Dedifferentiated amniotic fluid mesenchymal stem cell (primary cell): ENCODE measurements at regions not wholly inside any gene's neighbourhood (a gene's known extent, or its start where the extent isn't known, plus 50 kb on each side); places are given as distances from the start of the nearest gene placed in this dataset.
"Not testable (repeated sequence)": the region's sequence is repeated elsewhere in the genome, so short reads cannot be mapped to it uniquely, and the experiment has no call there.

Source experiments
- DNase-seq: peaks from one replicate; pipeline ENCODE4 v3.0.0-alpha.2; 2016; ENCODE audit errors: extremely low spot score

GRCh38 chr21:22164912-22165311 lies 1166.7 kb downstream of the NCAM2 start:
- DNase-seq: no peak

DNA sequence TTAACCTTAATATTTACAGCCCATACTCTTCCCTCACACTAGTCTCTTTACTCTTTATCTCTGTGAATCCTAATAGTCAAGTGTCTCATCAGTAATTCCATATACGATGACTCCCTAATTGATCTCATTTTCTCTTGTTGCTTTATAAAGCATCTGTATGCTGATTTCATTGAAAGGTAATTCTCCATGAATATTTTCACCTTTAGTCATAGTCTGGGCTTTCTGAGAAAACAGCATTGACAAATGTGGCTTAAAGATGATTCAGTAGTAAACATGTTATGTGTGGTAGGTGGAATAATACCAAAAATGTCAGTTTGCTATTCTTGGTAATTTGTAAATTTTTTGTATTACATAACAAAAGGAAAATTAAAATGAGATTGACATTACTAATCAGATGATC lies 1176.5 kb downstream of the NCAM2 start:
- no peak for DNase-seq

DNA sequence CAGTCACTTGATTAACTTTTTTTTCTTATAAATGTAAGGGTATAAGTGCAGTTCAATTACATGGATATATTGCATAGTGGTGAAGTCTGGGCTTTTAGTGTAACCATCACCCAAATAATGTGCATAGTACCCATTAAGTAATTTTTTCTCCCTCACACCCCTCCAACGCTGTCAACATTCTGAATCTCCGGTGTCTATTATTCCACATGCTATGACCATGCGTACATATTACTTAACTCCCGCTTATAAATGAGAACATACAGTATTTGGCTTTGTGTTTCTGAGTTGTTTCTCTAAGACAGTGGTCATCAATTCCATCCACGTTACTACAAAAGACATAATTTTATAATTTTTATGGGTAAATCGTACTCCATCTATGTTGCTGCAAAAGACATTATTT lies 1191.1 kb downstream of the NCAM2 start:
- no peak for DNase-seq

DNA sequence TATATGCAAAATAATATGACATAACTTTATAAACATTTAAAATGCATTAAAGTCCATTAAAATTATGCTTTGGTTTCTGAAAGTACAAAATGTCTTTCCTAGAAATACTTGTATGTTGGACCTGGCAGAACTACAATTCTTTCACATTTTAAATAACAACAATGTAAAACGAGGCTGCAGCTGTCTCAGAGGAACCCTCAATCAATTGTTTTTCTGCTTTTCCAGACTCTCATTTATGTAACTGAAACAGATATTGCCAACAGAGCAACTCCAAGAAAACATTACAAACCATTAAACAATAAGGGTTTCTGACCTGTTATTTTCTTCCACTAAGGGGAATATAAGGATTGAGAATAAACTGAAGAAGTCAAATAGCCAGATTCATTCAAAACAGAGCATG lies 1193.4 kb downstream of the NCAM2 start:
- DNase-seq: no peak

DNA sequence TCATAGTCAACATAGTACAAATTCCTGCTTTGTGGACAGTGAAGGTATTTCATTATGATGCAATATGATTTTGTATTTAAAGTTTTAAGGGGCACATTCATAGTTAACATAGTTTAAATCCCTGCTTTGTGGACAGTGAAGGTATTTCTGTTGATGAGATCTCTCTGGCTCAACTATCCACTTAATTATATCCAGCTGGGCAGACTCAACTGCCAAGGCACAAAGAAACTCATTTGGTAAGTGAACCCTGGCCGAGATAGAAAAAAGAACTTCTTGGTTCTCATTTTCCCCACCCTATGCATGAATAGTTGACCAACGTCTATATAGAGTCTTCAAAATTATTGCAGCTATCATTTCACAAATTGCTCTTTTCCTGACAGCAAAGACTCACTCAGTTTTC lies 1194.6 kb downstream of the NCAM2 start:
- no peak for DNase-seq

DNA sequence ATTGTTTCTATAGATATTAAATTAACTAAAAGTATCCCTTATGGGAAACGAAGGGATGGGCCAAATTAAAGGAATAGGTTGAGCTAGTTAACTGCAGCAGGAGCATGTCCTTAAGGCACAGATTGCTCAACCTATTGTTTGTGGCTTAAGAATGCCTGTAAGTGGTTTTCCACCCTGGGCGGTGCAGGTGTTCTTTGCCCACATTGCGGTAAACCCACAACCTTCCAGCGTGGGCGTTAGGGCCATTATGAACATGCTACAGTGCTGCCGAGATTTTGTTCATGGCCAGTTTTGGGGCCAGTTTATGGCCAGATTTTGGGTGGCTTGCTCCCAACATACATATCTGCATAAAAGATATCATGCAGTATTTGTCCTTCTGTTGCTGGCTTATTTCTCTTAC lies 1196.8 kb downstream of the NCAM2 start:
- DNase-seq: not testable (repeated sequence)

GRCh38 chr21:22200378-22201092 lies 1202.3 kb downstream of the NCAM2 start:
- no peak for DNase-seq

GRCh38 chr21:22201126-22201525 lies 1202.9 kb downstream of the NCAM2 start:
- no peak for DNase-seq

GRCh38 chr21:22201669-22202068 lies 1203.5 kb downstream of the NCAM2 start:
- DNase-seq: no peak

DNA sequence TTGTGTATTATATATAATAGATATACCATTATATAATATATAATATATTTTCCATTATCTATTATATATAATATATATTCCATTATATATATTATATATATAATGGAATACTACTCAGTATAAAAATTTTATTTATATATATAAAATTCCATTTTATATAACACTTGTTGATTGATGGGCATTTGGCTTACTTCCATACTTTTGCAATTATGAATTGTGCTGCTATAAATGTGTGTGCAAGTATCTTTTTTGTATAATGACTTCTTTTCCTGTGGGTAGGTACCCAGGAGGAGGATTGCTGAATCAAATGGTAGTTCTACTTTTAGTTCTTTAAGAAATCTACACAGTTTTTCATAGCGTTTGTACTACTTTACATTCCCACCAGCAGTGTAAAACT lies 1211.1 kb downstream of the NCAM2 start:
- DNase-seq: no peak

DNA sequence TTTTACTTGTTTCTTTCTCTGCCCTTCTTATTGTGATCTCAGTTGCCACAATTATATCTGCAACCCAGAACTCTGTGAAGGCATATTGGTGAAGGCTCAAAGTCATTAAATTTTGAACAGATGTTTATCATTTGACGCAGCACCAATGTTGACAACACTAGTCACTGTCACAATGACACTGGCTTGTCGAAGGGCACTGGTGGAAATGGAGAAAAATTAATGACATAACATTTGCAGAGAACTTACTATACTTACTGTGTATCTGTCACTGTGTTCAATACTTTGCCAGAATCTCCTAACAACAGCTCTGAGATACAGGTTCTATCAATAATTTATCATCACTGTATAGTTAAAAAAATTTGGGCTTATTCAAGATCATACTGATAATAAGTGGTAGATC lies 1213.7 kb downstream of the NCAM2 start:
- DNase-seq: no peak

DNA sequence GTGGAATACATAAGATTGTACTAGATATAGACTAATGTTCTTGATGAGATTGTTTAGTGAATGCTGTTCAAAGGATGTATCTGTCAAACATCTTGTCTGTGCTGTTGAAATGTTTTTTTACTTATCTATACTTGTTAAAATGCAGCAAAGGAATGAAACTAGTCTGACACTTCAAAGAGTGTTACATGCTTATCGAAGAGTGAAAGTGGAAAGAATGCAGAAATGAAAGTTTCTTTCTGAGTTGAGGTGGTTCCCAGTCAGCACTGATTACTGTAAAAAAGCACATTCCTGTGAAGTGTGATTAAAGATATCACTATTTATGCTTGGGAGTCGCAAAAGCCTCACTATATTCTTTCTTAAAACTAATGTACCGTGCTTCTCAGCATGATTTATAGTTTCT lies 1225.2 kb downstream of the NCAM2 start:
- DNase-seq: no peak

- DNase-seq: no peak
Observed at GRCh38 chr21:22224261-22224660, 1226.1 kb downstream of the NCAM2 start.

DNA sequence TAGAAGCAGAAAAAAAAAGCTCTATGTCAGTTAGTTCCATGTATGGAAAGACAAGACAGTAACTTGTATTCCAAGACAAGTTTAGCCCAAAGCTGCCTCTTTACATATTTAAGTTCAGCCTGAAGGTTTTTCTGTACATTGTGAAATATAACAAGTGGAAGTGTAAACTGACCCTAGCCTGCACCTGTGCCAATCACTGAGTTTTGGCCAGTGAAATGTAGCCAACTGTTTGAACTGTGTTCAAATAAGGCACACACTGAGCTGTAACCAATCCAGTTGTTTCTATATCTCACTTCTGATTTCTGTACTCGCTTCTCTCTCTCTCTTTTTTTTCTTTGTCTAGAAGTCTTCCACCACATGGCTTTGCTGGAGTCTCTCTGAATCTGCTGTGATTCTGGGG lies 1227.1 kb downstream of the NCAM2 start:
- no peak for DNase-seq

DNA sequence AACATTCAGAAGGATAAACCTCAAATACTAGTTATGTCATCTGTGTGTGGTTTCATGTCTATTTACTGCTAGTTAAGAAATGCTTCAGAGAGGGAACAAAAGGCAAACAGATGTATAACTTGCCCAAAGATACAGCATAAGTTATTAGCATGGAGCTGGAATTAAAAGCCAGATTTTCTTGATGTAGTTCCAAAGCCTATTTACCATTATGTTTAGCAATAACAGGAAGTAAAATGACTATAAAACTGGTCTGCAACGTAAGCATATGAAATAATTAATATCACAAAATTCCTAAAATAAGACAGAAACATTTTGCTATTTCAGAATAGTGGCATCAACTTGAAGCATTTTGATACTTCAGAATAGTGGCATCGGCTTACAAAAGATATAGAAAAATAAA lies 1232.8 kb downstream of the NCAM2 start:
- DNase-seq: no peak

- DNase-seq: no peak
Observed at GRCh38 chr21:22235866-22236590, 1237.8 kb downstream of the NCAM2 start.

- no peak for DNase-seq
Observed at GRCh38 chr21:22244516-22244915, 1246.3 kb downstream of the NCAM2 start.

GRCh38 chr21:22250355-22250754 lies 1252.1 kb downstream of the NCAM2 start:
- no peak for DNase-seq

GRCh38 chr21:22253761-22254160 lies 1255.6 kb downstream of the NCAM2 start:
- no peak for DNase-seq

DNA sequence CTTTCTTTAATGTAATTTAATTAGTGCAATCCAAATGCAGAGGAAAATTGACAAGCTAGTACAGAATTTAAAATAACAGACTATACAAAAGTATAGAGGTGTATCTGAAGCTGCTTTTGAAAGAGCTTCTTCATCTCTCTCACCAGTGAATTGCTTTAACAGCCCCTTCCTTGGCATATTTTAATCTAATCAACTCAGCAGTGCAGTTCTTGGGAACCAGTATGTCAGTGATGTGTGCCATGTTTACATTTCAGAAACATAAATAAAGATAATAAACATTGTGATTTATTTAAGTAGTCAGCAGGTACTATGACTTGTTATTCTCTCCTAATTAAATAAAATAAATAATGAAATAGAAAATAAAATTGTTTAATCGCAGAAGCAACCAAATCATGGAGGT lies 1260.6 kb downstream of the NCAM2 start:
- DNase-seq: no peak

- DNase-seq: no peak
Observed at GRCh38 chr21:22260274-22260673, 1262.1 kb downstream of the NCAM2 start.

DNA sequence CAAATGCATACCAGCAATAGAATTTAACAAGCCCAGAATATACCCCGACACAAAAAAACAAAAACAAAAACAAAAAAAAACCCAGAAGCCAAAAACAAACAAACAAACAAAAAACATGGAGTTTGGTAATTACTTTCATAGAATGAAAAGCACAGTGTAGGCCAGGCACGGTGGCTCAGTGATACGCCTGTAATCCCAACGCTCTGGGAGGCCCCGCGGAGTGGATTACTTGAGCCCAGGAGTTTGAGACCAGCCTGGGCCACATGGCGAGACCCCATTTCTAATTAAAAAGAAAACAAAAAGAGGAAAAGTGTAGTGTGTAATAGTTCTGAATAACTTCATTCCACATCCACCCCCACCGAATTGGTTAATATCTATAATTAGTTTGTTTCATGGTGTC lies 1265.7 kb downstream of the NCAM2 start:
- no peak for DNase-seq

- DNase-seq: no peak
Observed at GRCh38 chr21:22277341-22277740, 1279.1 kb downstream of the NCAM2 start.

DNA sequence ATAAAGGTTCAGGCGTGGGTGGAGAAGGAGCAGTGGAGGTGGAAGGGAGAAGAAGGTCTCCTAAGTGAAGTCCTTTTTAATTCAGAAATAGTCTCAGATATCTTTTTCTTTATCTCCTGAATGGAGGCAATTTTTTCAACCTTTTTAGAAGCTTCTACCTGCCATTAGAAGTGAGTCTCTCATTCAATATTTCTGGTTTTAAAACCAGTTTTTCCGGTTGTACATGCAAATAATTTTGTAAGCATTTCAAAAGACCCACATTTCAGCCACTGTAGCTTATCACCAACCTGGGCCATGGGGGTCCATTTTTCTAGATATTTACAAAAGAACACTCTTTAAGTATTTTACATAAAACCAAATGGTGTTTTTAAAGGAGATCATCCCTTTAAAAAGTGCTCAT lies 1280.2 kb downstream of the NCAM2 start:
- no peak for DNase-seq
